WI38 (cell line): ENCODE measurements at regions not wholly inside any gene's neighbourhood (a gene's known extent, or its start where the extent isn't known, plus 50 kb on each side); places are given as distances from the start of the nearest gene placed in this dataset.

Experiments
- H3K4me3 ChIP-seq: 2 replicates; pipeline ENCODE4 v1.5.1; 2011; ENCODE audit warnings: low read depth, mild to moderate bottlenecking, control low read depth, low read length
- CTCF ChIP-seq: IDR thresholded peaks from 2 replicates; pipeline ENCODE4 v1.5.1; 2012; ENCODE audit warnings: low read depth, mild to moderate bottlenecking, control low read depth, low read length

GRCh38 chr6:140372064-140372463, 997.6 kb upstream of the CITED2 start:
- TF ChIP-seq CTCF: no peak
- no peak overlapping the region for H3K4me3 ChIP-seq

- H3K4me3 ChIP-seq: no peak overlapping the region
- no peak for TF ChIP-seq CTCF
Measured at GRCh38 chr6:140370976-140371870, 996.8 kb upstream of the CITED2 start.

- H3K4me3 ChIP-seq: no peak overlapping the region
- no peak for TF ChIP-seq CTCF
Measured at GRCh38 chr6:140370441-140370840, 996.0 kb upstream of the CITED2 start.

GRCh38 chr6:140366991-140367390, 992.5 kb upstream of the CITED2 start:
- H3K4me3 ChIP-seq: no peak overlapping the region
- TF ChIP-seq CTCF: no peak

GRCh38 chr6:140364916-140365315, 990.5 kb upstream of the CITED2 start:
- H3K4me3 ChIP-seq: no peak overlapping the region
- no peak for TF ChIP-seq CTCF

- no peak overlapping the region for H3K4me3 ChIP-seq
- TF ChIP-seq CTCF: no peak
Measured at GRCh38 chr6:140360651-140361050, 986.2 kb upstream of the CITED2 start.

- no peak for TF ChIP-seq CTCF
- no peak overlapping the region for H3K4me3 ChIP-seq
Measured at GRCh38 chr6:140355476-140355875, 981.0 kb upstream of the CITED2 start.
